ENCODE measurements at regions not wholly inside any gene's neighbourhood (a gene's known extent, or its start where the extent isn't known, plus 50 kb on each side); places are given as distances from the start of the nearest gene placed in this dataset.

DNA sequence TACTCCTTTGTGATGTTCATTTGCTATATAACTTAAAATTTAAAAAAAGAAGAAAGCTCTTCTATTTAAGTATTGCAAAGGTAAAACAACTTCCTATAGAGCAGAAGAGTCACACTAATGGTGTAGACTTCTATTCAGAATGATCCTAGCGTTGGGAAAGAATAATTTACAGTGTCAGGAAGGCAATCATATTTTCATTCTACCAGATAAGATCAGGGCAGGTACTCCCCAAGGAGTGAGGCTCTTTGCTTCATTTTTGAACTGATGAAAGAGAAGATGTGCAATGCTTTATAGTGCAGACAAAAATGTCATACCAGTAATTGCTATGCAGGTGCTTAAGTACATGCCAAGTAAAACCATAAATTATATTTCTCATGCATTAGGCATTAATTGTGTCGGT, 1193.0 kb downstream of the PCDH9 start:
- TF ChIP-seq, protein P1, sequence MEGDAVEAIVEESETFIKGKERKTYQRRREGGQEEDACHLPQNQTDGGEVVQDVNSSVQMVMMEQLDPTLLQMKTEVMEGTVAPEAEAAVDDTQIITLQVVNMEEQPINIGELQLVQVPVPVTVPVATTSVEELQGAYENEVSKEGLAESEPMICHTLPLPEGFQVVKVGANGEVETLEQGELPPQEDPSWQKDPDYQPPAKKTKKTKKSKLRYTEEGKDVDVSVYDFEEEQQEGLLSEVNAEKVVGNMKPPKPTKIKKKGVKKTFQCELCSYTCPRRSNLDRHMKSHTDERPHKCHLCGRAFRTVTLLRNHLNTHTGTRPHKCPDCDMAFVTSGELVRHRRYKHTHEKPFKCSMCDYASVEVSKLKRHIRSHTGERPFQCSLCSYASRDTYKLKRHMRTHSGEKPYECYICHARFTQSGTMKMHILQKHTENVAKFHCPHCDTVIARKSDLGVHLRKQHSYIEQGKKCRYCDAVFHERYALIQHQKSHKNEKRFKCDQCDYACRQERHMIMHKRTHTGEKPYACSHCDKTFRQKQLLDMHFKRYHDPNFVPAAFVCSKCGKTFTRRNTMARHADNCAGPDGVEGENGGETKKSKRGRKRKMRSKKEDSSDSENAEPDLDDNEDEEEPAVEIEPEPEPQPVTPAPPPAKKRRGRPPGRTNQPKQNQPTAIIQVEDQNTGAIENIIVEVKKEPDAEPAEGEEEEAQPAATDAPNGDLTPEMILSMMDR (conservative IDR thresholded peaks at IDR 0.05): no peak
- no peak for TF ChIP-seq ZFX (IDR thresholded peaks at IDR 0.05)

Data from C4-2B (cell line).